Type B pancreatic cell (in vitro differentiated cells): ENCODE measurements at regions not wholly inside any gene's neighbourhood (a gene's known extent, or its start where the extent isn't known, plus 50 kb on each side); places are given as distances from the start of the nearest gene placed in this dataset.

Source experiments
- DNase-seq: peaks from one replicate; pipeline ENCODE4 v3.0.0; 2021; ENCODE audit warnings: mixed read lengths; ENCODE audit not compliant: unreplicated experiment; ENCODE audit errors: extremely low spot score
- H3K27ac Mint-ChIP-seq: 2 replicates; pipeline ENCODE4 v1.8.0; 2021; ENCODE audit warnings: mild to moderate bottlenecking, mixed read lengths
- H3K27me3 Mint-ChIP-seq: 2 replicates; pipeline ENCODE4 v1.8.0; 2021; ENCODE audit warnings: mixed read lengths
- H3K36me3 Mint-ChIP-seq: 2 replicates; pipeline ENCODE4 v1.8.0; 2021; ENCODE audit warnings: mixed read lengths
- H3K4me1 Mint-ChIP-seq: one replicate; pipeline ENCODE4 v1.8.0; 2021; ENCODE audit warnings: mixed read lengths; ENCODE audit not compliant: unreplicated experiment
- H3K4me3 Mint-ChIP-seq: 2 replicates; pipeline ENCODE4 v1.8.0; 2021; ENCODE audit warnings: mild to moderate bottlenecking, mixed read lengths
- H3K9me3 Mint-ChIP-seq: 2 replicates; pipeline ENCODE4 v1.8.0; 2021; ENCODE audit warnings: mixed read lengths
- TF ChIP-seq, protein P1 (sequence below): fragments of 200-600 bp; sonication (generic); conservative IDR thresholded peaks from 2 replicates; pipeline ENCODE4 v1.5.0; 2021; ENCODE audit warnings: antibody characterized with exemption, mild to moderate bottlenecking

DNA sequence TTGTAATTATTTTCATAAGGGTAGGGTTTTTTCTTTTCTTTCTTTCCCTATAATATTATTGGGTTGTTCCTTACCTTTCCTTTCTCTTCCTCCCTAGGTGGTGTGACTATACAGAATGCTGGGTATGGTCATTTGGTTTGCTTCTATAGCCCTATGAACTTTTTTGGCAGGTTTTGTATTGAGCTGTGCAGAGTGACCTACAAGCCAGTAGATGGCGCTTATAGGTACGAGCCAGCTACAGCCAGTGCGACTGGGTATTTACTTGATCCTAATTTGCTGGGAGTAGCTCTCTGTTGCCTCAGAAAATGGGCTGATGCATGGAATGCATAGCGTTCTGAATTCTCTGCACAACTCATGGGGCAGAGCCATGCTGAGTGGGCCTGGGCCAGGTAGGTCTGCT is 423.3 kb downstream of the MAGEE1 start:
- H3K27ac Mint-ChIP-seq: no peak overlapping the region
- TF ChIP-seq, protein P1, sequence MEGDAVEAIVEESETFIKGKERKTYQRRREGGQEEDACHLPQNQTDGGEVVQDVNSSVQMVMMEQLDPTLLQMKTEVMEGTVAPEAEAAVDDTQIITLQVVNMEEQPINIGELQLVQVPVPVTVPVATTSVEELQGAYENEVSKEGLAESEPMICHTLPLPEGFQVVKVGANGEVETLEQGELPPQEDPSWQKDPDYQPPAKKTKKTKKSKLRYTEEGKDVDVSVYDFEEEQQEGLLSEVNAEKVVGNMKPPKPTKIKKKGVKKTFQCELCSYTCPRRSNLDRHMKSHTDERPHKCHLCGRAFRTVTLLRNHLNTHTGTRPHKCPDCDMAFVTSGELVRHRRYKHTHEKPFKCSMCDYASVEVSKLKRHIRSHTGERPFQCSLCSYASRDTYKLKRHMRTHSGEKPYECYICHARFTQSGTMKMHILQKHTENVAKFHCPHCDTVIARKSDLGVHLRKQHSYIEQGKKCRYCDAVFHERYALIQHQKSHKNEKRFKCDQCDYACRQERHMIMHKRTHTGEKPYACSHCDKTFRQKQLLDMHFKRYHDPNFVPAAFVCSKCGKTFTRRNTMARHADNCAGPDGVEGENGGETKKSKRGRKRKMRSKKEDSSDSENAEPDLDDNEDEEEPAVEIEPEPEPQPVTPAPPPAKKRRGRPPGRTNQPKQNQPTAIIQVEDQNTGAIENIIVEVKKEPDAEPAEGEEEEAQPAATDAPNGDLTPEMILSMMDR: peak; percentile 37
- no peaks in the 10 kb centered on the region for H3K36me3 Mint-ChIP-seq
- no peaks in the 10 kb centered on the region for H3K27me3 Mint-ChIP-seq
- peaks cover 5% of the 10 kb centered on the region for H3K9me3 Mint-ChIP-seq
- no peak for DNase-seq
- H3K4me1 Mint-ChIP-seq: no peaks in the 10 kb centered on the region
- no peak overlapping the region for H3K4me3 Mint-ChIP-seq

DNA sequence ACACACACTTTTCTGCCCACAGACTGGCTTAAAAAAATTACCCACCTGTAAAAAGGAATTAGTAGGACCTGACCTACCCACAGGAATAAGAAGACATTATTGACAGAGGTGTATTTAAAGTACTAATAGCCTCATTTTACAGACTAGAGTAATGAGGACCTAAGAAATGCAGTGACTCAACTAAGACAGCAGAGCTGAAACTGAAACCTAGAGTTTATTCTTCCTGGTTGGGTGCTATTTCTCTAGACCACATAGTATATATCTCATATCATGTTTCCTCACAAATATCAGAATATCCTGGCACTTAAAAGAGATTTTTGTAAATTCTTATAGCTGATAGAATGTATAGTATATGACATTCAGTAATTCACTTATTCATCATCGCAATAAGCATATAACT is 435.0 kb downstream of the MAGEE1 start:
- Mint-ChIP-seq H3K4me3 (no peak overlapping the region), H3K4me1 (no peaks in the 10 kb centered on the region), H3K36me3 (no peaks in the 10 kb centered on the region), H3K27me3 (no peaks in the 10 kb centered on the region), H3K27ac (no peak overlapping the region), H3K9me3 (no peaks in the 10 kb centered on the region)
- no peak for DNase-seq
- TF ChIP-seq, protein P1: no peak

DNA sequence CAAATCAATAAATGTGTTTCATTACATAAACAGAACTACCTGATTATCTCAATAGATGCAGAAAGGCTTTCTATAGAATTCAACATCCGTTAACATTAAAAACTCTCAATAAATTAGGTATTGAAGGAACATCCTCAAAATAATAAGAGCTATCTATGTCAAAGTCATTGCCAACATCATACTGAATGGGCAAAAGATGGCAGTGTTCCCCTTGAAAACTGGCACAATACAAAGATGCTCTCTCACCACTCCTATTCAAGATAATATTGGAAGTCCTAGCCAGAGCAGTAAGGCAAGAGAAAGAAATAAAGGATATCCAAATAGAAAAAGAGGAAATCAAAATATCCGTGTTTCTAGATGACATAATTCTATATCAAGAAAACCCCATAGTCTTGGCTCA is 466.4 kb downstream of the MAGEE1 start:
- no peaks in the 10 kb centered on the region for H3K27me3 Mint-ChIP-seq
- no peaks in the 10 kb centered on the region for H3K36me3 Mint-ChIP-seq
- no peaks in the 10 kb centered on the region for H3K4me1 Mint-ChIP-seq
- no peak overlapping the region for H3K4me3 Mint-ChIP-seq
- TF ChIP-seq, protein P1: no peak
- H3K27ac Mint-ChIP-seq: no peak overlapping the region
- no peaks in the 10 kb centered on the region for H3K9me3 Mint-ChIP-seq
- no peak for DNase-seq

DNA sequence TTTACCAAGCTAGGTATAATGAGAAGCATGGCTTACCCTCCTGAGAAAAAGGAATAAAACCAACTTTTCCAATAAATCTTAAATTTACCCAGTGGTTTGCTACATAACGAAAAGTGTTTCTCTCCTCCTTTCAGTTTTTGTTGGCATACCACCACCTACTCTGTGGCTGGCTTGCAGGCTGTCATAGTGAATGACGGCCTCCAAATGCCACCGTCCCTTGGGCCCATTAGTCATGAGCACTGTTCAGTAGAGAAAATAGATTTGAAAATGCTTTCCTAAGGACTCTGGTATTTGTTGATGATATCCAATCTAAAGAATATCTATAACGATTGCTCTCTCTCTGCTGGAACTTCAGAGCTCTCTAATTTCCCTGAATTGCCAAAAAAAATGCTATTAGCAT is 488.3 kb downstream of the MAGEE1 start:
- no peak overlapping the region for H3K4me3 Mint-ChIP-seq
- no peaks in the 10 kb centered on the region for H3K27me3 Mint-ChIP-seq
- no peaks in the 10 kb centered on the region for H3K4me1 Mint-ChIP-seq
- H3K9me3 Mint-ChIP-seq: no peaks in the 10 kb centered on the region
- peaks cover 3% of the 10 kb centered on the region for H3K36me3 Mint-ChIP-seq
- TF ChIP-seq, protein P1: no peak
- no peak overlapping the region for H3K27ac Mint-ChIP-seq
- DNase-seq: no peak

DNA sequence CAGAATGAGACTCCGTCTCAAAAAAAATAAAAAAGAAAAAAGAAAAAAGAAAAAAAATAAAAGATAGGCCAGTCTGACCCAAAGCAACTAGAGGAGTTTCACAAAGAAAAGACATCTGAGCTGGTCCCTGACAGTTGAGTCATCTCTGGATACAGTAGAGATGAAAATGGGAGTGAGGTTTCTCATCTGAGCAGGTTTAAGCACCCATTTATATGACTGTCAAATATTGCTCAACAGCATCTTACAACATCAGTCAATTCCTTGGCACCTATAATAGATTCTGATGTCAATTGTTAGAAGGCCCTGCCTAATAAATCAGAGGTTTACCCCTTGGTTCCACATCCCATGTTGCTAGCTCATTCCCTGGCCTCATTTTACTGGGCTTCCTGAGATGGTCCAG is 490.5 kb downstream of the MAGEE1 start:
- Mint-ChIP-seq H3K4me1 (no peaks in the 10 kb centered on the region), H3K27ac (no peak overlapping the region), H3K4me3 (no peak overlapping the region), H3K36me3 (no peaks in the 10 kb centered on the region), H3K27me3 (no peaks in the 10 kb centered on the region), H3K9me3 (no peaks in the 10 kb centered on the region)
- DNase-seq: no peak
- TF ChIP-seq, protein P1: no peak

DNA sequence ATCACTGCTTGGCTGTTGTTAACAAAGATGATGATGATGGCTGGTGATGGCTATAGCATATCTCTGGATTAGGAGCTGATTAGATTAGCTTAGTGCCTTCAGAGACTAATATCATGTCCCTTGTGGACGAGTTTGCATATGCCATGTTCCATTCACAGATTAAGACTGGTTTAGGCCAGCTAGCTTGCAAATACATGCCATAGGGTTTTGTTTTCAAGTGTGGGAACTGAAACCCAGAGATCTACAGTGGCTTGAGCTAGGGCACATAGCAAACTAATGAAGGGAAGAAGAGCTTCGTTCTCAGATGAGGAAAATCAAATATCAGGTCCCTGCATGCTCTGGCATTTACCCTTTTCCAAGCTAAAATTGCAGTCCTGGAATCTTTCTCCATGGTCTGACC is 492.3 kb downstream of the MAGEE1 start:
- H3K27ac Mint-ChIP-seq: no peak overlapping the region
- no peaks in the 10 kb centered on the region for H3K36me3 Mint-ChIP-seq
- TF ChIP-seq, protein P1: no peak
- H3K4me1 Mint-ChIP-seq: no peaks in the 10 kb centered on the region
- DNase-seq: no peak
- H3K4me3 Mint-ChIP-seq: no peak overlapping the region
- H3K9me3 Mint-ChIP-seq: no peaks in the 10 kb centered on the region
- H3K27me3 Mint-ChIP-seq: no peaks in the 10 kb centered on the region
